ENCODE measurements at regions not wholly inside any gene's neighbourhood (a gene's known extent, or its start where the extent isn't known, plus 50 kb on each side); places are given as distances from the start of the nearest gene placed in this dataset.

GRCh38 chr12:13745111-13745860 is 236.1 kb downstream of the GRIN2B start:
- DNase-seq: no peak

- DNase-seq: no peak
Measured at GRCh38 chr12:13744561-13744960, 236.8 kb downstream of the GRIN2B start.

GRCh38 chr12:13740149-13740545 is 241.3 kb downstream of the GRIN2B start:
- DNase-seq: no peak

- DNase-seq: no peak
Measured at GRCh38 chr12:13735734-13736133, 245.7 kb downstream of the GRIN2B start.

GRCh38 chr12:13734584-13735152 is 246.7 kb downstream of the GRIN2B start:
- no peak for DNase-seq

GRCh38 chr12:13727707-13728195 is 253.7 kb downstream of the GRIN2B start:
- DNase-seq: no peak

- DNase-seq: no peak
Measured at GRCh38 chr12:13725049-13725448, 256.4 kb downstream of the GRIN2B start.

- DNase-seq: no peak
Measured at GRCh38 chr12:13724136-13724535, 257.3 kb downstream of the GRIN2B start.

- DNase-seq: no peak
Measured at GRCh38 chr12:13719986-13720385, 261.4 kb downstream of the GRIN2B start.

GRCh38 chr12:13718271-13718670 is 263.1 kb downstream of the GRIN2B start:
- no peak for DNase-seq

- DNase-seq: no peak
Measured at GRCh38 chr12:13716119-13716518, 265.3 kb downstream of the GRIN2B start.

GRCh38 chr12:13713556-13714410 is 267.6 kb downstream of the GRIN2B start:
- DNase-seq: no peak

- no peak for DNase-seq
Measured at GRCh38 chr12:13707829-13708228, 273.6 kb downstream of the GRIN2B start.

GRCh38 chr12:13702381-13702780 is 279.0 kb downstream of the GRIN2B start:
- no peak for DNase-seq

- DNase-seq: no peak
Measured at GRCh38 chr12:13701502-13701901, 279.9 kb downstream of the GRIN2B start.

- no peak for DNase-seq
Measured at GRCh38 chr12:13697973-13698372, 283.4 kb downstream of the GRIN2B start.

- DNase-seq: no peak
Measured at GRCh38 chr12:13695781-13696180, 285.6 kb downstream of the GRIN2B start.

GRCh38 chr12:13692332-13692731 is 289.1 kb downstream of the GRIN2B start:
- DNase-seq: no peak

- no peak for DNase-seq
Measured at GRCh38 chr12:13691598-13691997, 289.8 kb downstream of the GRIN2B start.

- DNase-seq: no peak
Measured at GRCh38 chr12:13687633-13688032, 293.8 kb downstream of the GRIN2B start.

GRCh38 chr12:13686260-13686659 is 295.1 kb downstream of the GRIN2B start:
- DNase-seq: no peak

- no peak for DNase-seq
Measured at GRCh38 chr12:13680916-13681315, 300.5 kb downstream of the GRIN2B start.

GRCh38 chr12:13676880-13677279 is 304.5 kb downstream of the GRIN2B start:
- DNase-seq: no peak

Measured in effector CD8-positive, alpha-beta T cell (primary cell).